ENCODE measurements at regions not wholly inside any gene's neighbourhood (a gene's known extent, or its start where the extent isn't known, plus 50 kb on each side); places are given as distances from the start of the nearest gene placed in this dataset.

DNA sequence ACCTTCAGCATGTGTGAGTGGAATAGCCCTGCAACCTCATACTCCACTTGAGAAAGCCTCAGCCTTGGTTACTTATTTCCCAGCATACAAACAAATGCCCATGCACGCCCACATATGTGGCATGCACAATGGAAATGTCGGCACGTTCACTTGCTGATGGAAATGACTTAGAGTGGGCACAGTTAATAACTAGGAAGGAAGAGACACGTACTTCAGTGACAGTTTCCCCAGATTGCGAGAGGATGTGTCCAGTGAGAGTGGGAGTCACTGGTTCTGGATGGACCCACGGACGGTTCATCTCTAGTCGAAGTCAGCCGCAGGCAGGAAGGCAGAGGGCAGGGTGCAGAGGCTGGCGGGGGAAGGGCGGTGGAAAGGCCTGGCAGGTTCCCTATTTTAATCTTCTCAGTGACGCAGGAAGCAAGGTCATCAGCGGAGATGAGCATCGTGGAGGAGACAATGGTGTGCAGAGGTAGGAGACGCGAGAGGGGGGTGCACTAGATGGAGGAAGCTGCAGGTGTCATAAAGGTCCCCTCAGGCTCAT, 350.7 kb upstream of the MYT1L start:
- no peak for ATAC-seq

DNA sequence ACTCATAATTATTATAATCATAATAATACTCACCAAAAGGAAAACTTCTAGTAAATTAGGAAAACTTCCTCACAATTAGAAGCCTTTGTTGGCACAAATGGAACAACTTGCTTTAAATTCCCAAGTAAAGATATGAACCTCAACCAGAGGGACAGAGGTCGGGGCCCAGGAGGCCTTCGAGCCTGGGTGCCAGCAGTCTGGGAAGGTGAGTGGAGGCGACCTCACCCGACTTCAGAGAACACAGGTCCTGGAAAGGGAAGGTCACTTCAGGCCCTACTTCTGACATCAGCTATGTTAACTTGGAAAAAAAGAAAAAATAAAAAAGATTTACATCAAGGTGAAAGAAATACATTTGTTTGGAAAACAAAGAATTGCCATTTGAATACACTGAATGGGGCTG, 350.0 kb upstream of the MYT1L start:
- no peak for ATAC-seq

GRCh38 chr2:2674831-2675230, 343.8 kb upstream of the MYT1L start:
- no peak for ATAC-seq

DNA sequence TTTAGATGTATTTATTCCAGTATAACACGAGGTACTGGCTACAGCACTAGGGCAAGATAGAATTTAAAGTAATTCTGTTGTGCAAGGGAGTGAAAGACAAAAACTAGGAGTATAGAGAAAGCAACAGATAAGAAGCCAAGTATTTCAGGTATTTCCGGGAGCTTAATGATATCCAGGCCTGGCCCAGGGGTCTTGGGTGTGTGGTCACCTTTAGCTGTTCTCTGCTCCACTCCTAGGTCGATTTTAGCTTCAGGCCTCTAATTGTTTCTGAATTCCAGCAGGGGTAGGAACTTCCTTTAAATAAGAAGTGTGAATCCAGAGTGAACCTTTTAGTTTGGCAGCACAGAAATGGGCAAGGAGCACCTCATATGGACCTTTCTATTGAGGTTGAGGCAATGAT, 342.3 kb upstream of the MYT1L start:
- ATAC-seq = no peak

DNA sequence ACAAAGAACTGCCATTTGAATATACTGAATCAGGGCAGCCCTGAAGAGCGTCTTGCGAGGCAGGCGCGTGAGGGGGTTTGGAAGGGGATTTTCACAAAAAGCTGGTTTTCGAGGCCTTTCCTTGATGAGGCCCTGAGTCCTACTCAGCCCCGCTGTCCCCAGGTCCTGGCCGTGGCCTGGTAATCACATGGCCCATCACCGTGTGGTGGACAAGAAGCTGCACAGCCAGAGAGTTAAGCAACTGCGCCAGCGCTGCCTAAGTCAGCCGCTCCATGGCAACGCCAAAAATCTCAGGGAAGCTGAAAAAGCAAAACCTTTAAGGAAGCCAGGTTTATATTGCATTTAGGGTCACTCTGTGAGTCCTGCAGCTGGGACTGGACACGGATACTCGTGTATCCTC, 341.2 kb upstream of the MYT1L start:
- ATAC-seq = no peak

DNA sequence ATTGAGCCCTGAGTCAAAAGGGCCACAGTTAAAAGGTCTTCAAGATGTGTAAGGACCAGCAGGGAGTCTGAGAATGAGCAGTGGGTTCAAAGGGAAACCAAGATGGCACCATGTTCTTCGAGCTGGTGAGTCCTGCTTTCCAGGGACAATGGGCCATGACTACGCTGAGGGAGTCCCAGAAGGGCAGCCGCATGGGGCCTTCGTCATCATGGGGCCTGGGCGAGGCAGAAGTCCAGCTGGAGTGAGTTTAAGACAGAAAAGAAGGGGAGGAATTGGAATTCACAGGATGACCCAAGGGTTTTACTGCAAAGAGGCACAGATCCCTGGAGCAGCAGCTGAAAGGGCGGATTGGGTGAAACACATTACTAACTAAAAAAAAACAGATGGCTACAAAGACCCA, 340.8 kb upstream of the MYT1L start:
- ATAC-seq = no peak

- ATAC-seq = no peak
These were observed 338.2 kb upstream of the MYT1L start for GRCh38 chr2:2669316-2669715.

DNA sequence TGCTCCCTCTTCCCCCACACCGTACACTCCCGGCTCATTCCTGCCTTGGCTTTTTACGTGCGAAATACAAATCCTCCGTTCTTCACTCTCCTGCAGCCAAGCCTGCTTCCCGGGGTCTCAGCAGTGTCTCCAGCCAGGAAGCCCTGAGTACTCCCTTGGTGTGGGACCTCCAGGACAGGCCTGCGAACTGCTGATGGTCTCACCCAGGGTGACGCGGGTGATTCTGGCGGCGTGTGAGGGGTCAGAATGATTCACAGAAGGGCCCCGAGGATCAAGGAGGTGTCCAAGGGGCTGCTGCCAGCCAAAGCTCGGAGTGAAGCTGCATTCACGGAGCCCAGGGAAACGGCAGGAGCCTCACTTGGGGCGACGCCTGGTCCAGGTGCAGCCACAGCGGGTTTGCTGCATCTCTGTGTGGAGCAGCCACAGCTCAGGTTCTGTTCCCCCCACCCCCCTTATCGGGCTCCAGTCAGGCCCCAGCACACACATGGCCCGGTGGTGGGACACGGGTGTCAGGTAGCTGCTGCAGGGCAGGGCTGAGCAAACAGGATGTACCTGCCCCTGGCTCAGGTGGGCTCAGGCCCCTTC, 337.7 kb upstream of the MYT1L start:
- ATAC-seq = no peak

GRCh38 chr2:2667690-2668089, 336.6 kb upstream of the MYT1L start:
- ATAC-seq = no peak

DNA sequence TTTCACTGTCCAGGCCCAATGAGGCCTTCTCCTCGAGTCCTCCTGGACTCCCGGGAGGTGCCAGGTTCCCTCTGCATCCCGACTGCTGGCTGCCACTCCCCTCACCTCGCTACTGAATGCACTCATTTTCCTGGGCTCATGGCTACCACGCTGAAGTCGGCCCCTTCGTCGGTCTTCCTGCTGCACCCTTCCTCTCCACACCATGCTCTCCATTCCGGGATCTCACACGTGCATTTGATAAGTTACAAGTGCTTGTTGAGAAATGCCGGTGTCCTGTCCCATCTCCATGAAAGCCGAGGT, 334.7 kb upstream of the MYT1L start:
- ATAC-seq = no peak

DNA sequence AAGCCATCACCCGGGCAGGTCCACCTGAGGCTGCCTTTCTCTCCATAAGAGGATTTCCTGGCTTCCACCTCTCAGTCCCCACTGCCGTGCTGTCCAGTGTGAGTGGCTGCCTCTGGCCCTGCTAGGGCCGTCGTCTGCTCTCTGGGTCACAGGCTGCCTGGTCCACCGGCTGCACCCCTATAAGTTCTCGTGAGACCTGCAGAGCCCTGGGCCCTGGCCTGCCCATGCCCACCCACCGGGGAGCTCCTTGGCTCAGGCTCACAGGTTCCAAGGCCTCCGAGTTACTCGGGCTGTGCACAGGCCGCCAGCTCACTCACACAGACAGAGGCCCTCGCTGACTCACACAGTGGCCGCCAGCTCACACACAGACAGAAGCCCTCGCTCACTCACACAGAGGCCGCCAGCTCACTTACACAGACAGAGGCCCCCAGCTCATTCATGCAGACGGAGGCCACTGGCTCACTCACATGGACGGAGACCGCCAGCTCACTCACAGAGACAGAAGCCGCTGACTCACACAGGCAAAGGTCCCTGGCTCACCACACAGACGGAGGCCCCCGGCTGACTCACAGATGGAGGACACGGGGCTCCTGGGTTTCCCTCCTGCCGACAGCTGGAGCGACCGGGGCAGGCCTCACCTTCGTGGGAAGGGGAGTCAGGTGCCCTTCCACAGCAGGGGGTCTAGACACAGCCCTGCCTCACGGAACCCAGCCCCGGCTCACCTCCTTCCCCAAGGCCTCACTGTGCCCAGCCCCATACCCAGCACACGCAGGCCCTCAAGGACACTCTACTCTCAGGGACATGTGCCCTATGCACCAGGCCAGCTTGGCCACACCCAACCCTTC, 334.1 kb upstream of the MYT1L start:
- no peak for ATAC-seq

- ATAC-seq = no peak
These were observed 332.4 kb upstream of the MYT1L start for GRCh38 chr2:2663401-2664036.

DNA sequence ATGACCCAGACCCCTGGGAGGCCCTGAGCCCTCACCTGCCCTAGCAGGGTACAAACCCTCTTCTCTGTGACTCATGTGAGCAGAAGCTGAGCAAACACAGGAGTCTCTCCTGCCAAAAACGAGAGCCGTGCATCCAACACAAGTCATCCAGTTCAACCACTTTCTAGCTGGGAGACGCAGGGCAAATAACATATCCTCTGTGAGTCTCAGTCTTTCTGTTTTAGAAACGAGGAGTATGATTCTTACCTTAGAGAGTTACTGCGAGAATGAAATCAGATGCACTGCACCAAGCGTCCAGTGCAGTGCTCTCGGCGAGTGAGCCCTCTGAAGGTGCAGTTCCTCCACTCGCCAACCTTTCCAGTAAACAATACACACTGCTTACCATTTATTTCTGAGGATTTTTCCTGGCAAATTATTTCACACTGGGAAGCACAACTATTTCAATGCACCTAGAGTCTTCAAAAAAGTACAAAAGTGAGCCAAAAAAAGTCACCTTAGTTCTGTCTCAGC, 331.8 kb upstream of the MYT1L start:
- no peak for ATAC-seq

DNA sequence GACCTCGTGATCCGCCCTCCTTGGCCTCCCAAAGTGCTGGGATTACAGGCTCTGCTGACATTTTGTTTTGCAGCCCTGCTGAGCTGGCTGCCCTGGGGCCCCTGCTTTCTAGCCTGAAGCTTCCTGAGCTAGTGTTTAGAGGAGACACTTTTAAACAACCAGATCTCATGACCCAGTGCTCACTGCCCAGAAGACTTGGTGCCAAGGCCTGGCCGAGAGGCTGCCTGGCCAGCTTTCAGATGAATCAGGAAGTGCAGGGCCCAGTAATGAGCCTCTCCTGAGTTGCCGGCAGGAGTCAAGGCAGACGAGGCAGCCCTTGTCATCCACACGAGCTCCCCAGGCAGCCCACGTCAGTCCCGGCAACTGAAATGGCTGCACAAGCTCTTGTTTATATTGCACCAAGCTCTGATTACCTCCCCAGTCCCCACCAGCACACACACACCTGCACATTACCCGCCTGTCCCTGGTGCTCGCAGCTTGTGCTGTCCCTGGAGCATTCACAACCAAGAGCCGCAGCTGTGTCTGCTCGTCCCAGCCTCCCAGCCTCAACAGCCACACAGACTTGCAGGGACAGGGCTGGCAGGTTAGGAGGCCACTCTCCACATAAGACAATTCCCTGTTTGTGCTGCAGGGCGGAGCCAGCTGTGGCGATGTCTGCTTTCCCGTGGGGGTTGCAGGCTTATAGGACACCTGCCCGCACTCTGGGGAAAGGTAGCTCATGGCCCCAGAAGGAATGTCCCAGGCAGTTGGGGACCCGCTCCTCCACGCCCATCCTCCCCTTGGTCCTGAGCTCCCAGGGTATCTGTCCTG, 331.2 kb upstream of the MYT1L start:
- ATAC-seq = no peak

GRCh38 chr2:2660789-2661355, 329.8 kb upstream of the MYT1L start:
- no peak for ATAC-seq

- ATAC-seq = no peak
These were observed 326.3 kb upstream of the MYT1L start for GRCh38 chr2:2657121-2657962.

GRCh38 chr2:2656115-2657011, 325.3 kb upstream of the MYT1L start:
- no peak for ATAC-seq

- ATAC-seq = no peak
These were observed 324.5 kb upstream of the MYT1L start for GRCh38 chr2:2655453-2656114.

- ATAC-seq = no peak
These were observed 322.2 kb upstream of the MYT1L start for GRCh38 chr2:2653231-2653630.
